Loucy (cell line): ENCODE measurements at regions not wholly inside any gene's neighbourhood (a gene's known extent, or its start where the extent isn't known, plus 50 kb on each side); places are given as distances from the start of the nearest gene placed in this dataset.

Experiments used
- EZH2phosphoT487 ChIP-seq: fragments of 200-600 bp; IDR thresholded peaks from 2 replicates; pipeline ENCODE4 v1.6.1; 2018; ENCODE audit warnings: antibody characterized with exemption, mild to moderate bottlenecking, moderate library complexity, borderline replicate concordance
- TF ChIP-seq, protein P1 (sequence below): fragments of 200-600 bp; sonication (generic); conservative IDR thresholded peaks from 2 replicates; pipeline ENCODE4 v1.5.1; 2014; ENCODE audit warnings: mild to moderate bottlenecking, antibody characterized with exemption, low read length

- no peak for TF ChIP-seq EZH2phosphoT487
- TF ChIP-seq, protein P1, sequence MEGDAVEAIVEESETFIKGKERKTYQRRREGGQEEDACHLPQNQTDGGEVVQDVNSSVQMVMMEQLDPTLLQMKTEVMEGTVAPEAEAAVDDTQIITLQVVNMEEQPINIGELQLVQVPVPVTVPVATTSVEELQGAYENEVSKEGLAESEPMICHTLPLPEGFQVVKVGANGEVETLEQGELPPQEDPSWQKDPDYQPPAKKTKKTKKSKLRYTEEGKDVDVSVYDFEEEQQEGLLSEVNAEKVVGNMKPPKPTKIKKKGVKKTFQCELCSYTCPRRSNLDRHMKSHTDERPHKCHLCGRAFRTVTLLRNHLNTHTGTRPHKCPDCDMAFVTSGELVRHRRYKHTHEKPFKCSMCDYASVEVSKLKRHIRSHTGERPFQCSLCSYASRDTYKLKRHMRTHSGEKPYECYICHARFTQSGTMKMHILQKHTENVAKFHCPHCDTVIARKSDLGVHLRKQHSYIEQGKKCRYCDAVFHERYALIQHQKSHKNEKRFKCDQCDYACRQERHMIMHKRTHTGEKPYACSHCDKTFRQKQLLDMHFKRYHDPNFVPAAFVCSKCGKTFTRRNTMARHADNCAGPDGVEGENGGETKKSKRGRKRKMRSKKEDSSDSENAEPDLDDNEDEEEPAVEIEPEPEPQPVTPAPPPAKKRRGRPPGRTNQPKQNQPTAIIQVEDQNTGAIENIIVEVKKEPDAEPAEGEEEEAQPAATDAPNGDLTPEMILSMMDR = no peak
These were observed 223.7 kb upstream of the DIPK2B start for GRCh38 chrX:45424326-45424725.
